Lower leg skin (tissue), 4 donors: ENCODE measurements at regions not wholly inside any gene's neighbourhood (a gene's known extent, or its start where the extent isn't known, plus 50 kb on each side); places are given as distances from the start of the nearest gene placed in this dataset.

Source experiments
- DNase-seq, 2 donors: peaks; one replicate each; pipeline ENCODE4 v3.0.0-alpha.2; 2019; ENCODE audit warnings: low spot score in 2 of 2
- H3K4me3 ChIP-seq: fragments of 200-600 bp; sonication (generic); 2 replicates; pipeline ENCODE4 v1.5.1; 2017; ENCODE audit warnings: mild to moderate bottlenecking, low read depth; ENCODE audit not compliant: poor library complexity, severe bottlenecking
- POLR2A ChIP-seq, 2 donors: fragments of 450-650 bp; IDR thresholded peaks; one replicate each; pipeline ENCODE4 v1.6.1; 2016 to 2017; ENCODE audit warnings: antibody characterized with exemption in 2 of 2, mild to moderate bottlenecking in 1 of 2, moderate library complexity in 1 of 2
- WGBS, 2 donors: methylation state at CpG; one replicate each; pipeline ENCODE4 v1.1.5; 2018; 5-methylcytosine and 5-hydroxymethylcytosine counted together
- intact Hi-C: fragments of 100-400 bp; cut with DNase I; formaldehyde crosslinking; loops from one replicate; pipeline ENCODE4 v1.15.0; 2023; ENCODE audit warnings: low total_unique reads
- TF ChIP-seq, protein P1 (sequence below), 3 donors: fragments of 450-650 bp; IDR thresholded peaks; one replicate each; pipeline ENCODE4 v1.5.1; 2016; ENCODE audit warnings: antibody characterized with exemption in 3 of 3, mild to moderate bottlenecking in 3 of 3, moderate library complexity in 2 of 3

GRCh38 chr22:25351631-25352293, 132.3 kb downstream of the CRYBB2 start:
- peak in 1 of 2 donors; percentile 74 for DNase-seq
- 89 to 95% methylated on average over 15 to 18 of the region's 18 CpGs for WGBS, 2 donors
- TF ChIP-seq POLR2A (IDR thresholded peaks at IDR 0.05): no peak
- TF ChIP-seq, protein P1, sequence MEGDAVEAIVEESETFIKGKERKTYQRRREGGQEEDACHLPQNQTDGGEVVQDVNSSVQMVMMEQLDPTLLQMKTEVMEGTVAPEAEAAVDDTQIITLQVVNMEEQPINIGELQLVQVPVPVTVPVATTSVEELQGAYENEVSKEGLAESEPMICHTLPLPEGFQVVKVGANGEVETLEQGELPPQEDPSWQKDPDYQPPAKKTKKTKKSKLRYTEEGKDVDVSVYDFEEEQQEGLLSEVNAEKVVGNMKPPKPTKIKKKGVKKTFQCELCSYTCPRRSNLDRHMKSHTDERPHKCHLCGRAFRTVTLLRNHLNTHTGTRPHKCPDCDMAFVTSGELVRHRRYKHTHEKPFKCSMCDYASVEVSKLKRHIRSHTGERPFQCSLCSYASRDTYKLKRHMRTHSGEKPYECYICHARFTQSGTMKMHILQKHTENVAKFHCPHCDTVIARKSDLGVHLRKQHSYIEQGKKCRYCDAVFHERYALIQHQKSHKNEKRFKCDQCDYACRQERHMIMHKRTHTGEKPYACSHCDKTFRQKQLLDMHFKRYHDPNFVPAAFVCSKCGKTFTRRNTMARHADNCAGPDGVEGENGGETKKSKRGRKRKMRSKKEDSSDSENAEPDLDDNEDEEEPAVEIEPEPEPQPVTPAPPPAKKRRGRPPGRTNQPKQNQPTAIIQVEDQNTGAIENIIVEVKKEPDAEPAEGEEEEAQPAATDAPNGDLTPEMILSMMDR (IDR thresholded peaks at IDR 0.05): no peak
- no peak overlapping the region for H3K4me3 ChIP-seq
- intact Hi-C loops: no loop called here

- DNase-seq: peak in 1 of 2 donors; percentile 66
- H3K4me3 ChIP-seq: no peak overlapping the region
- WGBS, 2 donors: 94 to 97% methylated on average over 8 of the region's 8 CpGs
- intact Hi-C loops: no loop called here
- TF ChIP-seq, protein P1 (IDR thresholded peaks at IDR 0.05): no peak
- TF ChIP-seq POLR2A (IDR thresholded peaks at IDR 0.05): no peak
These were observed 132.8 kb downstream of the CRYBB2 start for GRCh38 chr22:25352294-25352680.

GRCh38 chr22:25353516-25354445, 134.3 kb downstream of the CRYBB2 start:
- intact Hi-C loops: no loop called here
- DNase-seq: peak in 1 of 2 donors; percentile 48
- TF ChIP-seq, protein P1 (IDR thresholded peaks at IDR 0.05): no peak
- TF ChIP-seq POLR2A (IDR thresholded peaks at IDR 0.05): no peak
- WGBS, 2 donors: 97% methylated on average over 20 to 22 of the region's 22 CpGs
- no peak overlapping the region for H3K4me3 ChIP-seq

GRCh38 chr22:25354456-25354855, 135.0 kb downstream of the CRYBB2 start:
- 87 to 97% methylated on average over 12 of the region's 12 CpGs for WGBS, 2 donors
- peak in 1 of 2 donors; percentile 76 for DNase-seq
- TF ChIP-seq, protein P1 (IDR thresholded peaks at IDR 0.05): no peak
- TF ChIP-seq POLR2A (IDR thresholded peaks at IDR 0.05): no peak
- no peak overlapping the region for H3K4me3 ChIP-seq
- intact Hi-C loops: no loop called here

GRCh38 chr22:25357132-25357455, 137.7 kb downstream of the CRYBB2 start:
- TF ChIP-seq, protein P1 (IDR thresholded peaks at IDR 0.05): no peak
- TF ChIP-seq POLR2A (IDR thresholded peaks at IDR 0.05): no peak
- no peak for DNase-seq
- no peak overlapping the region for H3K4me3 ChIP-seq
- intact Hi-C loops: no loop called here
- WGBS, 2 donors: 95 to 96% methylated on average over 10 of the region's 10 CpGs
